GM18858 (cell line): ENCODE measurements at regions not wholly inside any gene's neighbourhood (a gene's known extent, or its start where the extent isn't known, plus 50 kb on each side); places are given as distances from the start of the nearest gene placed in this dataset.

Experiments
- ATAC-seq: cut with Tn5 transposase; IDR thresholded peaks from one replicate; pipeline ENCODE4 v1.9.1; 2021; ENCODE audit not compliant: unreplicated experiment

DNA sequence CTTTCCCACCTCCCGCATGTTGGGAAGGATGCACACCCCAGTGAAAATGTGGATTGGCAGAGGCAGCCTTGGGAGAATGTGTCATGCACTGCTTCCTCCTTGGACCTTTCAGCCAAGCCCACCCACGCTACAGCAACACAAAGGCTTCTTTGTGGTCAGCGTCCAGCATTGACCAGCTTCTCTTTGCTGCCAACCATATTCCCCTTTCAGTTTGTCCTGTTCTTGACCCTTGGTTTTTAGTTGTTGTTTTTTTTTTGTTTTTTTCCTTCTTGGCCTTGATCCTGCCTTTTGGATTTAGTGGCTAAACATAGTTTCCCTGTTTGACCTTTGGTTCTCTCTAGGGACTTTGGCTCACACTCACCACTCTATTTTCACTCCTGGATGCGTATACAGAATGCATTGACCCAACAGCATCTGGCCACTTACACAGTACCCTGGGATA is 573.6 kb downstream of the INSC start:
- ATAC-seq = no peak

DNA sequence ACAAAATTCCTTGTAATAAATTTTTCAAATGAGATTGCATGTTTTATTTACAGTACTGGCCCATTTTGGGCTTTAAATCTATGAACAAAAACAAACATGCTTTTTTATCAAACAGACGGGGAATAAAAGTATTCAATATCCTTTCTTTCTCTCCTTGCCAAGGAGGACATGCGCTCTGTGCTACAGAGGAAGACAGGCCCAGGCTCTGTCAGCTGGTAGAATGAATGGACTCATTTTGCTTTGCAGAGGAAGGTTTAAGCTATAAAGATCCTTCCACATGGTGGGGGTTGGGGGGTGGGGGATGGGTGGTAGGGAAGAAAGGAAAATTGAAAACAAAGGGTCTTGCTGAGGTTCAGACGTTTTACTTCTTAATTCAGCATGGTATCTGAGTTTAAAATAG is 575.6 kb downstream of the INSC start:
- ATAC-seq = no peak

DNA sequence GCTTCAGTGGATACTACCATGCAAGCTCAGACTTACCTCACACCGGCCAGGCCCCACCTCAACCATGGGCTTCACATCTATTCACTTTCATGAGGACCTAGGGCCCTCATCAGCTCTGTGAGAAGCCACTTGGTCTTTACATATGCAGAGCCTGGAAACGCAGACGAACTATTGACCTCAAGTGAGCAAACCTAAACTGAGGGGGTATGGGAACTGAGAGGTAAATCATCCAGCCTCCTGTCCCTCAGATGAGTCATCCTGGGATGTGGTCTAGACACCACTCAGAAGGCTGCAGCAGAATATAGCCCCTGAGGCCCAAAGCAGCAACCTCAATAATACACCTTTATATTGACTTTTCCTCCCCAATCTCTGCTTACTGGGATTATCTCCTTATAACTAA is 578.0 kb downstream of the INSC start:
- peak; percentile 65 for ATAC-seq

GRCh38 chr11:15695096-15695721 is 580.5 kb downstream of the INSC start:
- ATAC-seq = no peak

- ATAC-seq = no peak
Measured at GRCh38 chr11:15696069-15696468, 581.3 kb downstream of the INSC start.

- no peak for ATAC-seq
Measured at GRCh38 chr11:15697437-15698236, 582.9 kb downstream of the INSC start.

DNA sequence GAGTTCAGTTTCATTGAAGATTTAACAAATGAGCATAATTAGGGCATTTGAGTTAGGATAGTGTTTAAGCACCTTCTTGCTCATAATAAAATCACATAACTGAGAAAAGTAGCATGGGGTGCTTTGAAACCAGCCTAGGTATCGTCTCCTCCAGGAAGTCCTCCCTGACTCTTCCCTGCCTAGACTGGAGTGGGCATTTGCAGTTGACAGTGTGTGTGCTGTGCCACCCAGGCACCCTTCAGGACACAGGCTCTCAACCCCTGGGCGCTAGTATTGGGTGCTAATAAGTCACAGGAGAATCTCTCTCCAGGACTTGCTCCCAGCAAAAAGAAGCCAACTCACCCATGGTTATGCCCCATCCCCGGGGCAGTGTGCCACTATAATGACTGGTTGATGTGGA is 584.1 kb downstream of the INSC start:
- no peak for ATAC-seq

DNA sequence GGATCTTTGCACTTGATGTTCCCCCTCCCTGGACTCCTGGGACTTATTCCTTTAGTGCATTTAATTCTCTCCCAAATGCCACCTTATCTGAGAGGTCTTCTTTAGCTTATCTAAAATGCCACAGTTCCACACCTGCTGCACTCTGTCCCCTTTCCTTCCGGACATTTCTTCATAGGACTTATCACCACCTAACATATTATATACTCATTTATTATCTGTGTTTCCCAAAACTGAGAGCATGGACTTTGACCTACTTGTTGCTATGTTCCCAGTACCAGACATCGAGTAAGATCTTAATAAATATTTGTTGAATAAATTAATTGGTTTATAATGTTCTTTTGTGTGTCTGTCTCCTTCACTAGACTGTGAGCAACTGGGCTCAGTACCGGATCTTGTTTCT is 585.3 kb downstream of the INSC start:
- no peak for ATAC-seq

DNA sequence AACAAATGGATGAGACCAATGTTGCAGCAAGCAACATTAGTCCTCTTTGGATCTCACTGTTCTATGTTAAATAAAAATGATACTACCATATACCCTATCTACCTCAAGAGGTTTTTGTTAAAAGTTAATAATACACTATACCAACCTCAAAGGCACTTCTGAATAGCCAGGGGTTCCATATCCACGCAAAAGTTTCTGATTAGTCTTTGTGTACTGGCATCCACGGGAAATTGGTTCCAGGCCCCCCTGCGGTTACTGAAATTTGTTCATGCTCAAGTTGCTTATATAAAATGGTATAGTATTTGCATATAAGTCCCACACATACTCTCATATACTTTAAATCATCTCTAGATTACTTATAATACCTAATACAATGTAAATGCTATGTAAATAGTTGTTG is 585.7 kb downstream of the INSC start:
- ATAC-seq = no peak

GRCh38 chr11:15704064-15704463 is 589.3 kb downstream of the INSC start:
- ATAC-seq = no peak

DNA sequence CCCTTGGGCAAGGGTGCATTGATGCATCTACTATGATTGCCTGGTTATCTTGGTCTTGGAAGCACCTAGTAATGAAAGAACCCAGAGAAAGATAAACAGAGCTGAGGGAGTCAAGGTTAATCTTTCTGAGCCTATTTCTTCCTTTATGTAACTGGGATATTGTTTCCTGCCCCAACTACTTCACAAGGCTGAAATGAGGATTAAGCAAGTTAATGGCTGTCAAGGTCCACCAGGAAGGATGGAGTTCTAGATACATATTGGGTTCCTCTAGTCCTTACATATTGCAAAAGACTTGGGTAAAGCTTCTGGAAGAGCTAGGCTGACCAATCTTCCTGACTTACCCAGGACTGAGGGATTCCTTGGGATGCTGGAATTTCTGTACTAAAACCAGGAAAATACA is 589.8 kb downstream of the INSC start:
- ATAC-seq = no peak

DNA sequence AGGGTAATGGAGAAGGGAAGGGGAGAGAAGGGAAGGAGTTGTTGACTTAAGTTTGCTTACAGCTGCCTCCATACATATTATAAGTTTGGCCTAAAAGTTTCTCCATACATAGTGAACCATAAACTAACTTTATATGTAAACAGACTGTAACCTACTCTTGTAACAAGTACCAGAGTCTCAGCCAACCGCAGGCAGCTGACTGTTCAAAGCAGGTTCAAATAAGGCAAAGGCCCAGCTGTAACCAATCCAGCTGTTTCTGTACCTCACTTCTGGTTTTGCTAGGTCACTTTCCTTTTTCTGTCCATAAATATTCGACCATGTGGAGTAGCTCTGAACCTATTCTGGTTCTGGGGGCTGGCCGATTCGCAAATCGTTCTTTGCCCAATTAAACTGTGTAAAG is 591.2 kb downstream of the INSC start:
- ATAC-seq = no peak

DNA sequence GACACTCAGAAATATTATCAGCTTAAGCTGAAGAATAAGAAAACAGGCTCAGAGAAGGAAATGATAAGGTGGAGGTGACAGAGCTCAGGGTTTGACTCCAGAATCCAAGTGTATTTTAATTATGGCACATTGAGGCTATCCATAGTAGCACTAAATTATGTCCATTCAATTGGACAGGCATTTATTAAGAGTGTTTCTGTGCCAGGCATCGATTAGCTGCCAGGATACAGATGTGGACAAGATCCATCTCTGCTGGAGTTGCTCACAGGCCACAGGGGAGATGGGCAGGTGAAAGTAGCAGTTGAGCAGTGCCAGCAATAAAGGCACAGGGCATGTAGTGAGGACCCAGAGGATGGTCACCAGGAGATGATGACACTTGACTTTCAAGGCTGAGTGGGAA is 592.5 kb downstream of the INSC start:
- ATAC-seq = no peak

- ATAC-seq = no peak
Measured at GRCh38 chr11:15707971-15708370, 593.2 kb downstream of the INSC start.

DNA sequence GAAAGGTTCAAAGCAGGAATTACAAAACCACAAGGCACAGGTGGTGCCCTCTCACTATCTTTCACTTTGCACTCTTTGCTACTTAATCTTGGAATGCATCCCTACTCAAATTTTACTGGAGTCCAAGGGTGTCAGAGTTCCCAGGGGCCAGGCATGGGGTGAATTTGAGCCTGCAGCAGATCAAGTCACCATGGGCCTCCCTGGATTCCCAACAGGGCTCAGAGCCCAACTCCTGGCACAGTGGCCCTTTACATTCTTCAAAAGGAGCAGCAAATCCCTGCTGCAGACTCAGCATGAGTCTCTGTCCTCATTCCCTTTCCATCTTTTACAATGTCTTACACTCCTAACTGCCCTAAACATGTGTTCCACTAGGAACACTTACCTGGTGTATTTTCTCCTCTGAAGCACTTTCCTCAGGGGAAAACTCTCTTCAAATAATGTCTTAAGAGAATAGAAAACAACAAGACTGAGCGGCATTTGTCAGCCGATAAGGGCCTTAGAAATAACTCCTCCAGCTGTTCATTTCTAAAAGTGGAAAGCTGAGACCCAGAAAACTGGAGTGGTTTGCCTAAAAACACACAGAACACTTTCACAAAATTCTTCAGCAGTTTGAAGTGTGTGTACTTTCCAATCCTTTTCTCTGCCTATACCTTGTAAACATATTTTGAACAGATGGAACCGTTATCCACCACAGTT is 596.0 kb downstream of the INSC start:
- ATAC-seq = no peak

GRCh38 chr11:15711311-15711710 is 596.6 kb downstream of the INSC start:
- ATAC-seq = no peak

GRCh38 chr11:15714641-15715399 is 600.1 kb downstream of the INSC start:
- no peak for ATAC-seq

DNA sequence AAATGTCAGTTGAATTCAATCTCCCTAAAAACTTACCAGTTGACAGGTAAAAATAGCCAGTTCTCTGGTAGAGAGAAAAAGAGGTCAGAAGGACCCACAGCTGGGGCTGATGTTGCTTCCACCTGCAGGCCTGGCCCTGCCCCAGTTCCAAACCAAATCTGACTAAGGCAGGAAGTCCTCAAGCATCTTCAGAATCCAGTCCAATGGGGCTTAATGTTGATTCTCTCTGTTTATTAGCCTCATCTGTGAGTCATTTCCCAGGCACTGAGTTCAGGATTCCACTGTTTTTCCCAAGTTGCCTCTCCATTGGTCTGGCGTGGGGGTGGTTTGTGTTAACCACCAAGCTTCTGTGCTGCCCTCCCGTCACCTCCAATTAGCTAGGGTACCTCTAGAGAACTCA is 601.8 kb downstream of the INSC start:
- no peak for ATAC-seq

- no peak for ATAC-seq
Measured at GRCh38 chr11:15720460-15720859, 605.7 kb downstream of the INSC start.

- no peak for ATAC-seq
Measured at GRCh38 chr11:15723966-15724365, 609.2 kb downstream of the INSC start.

GRCh38 chr11:15724601-15725000 is 609.9 kb downstream of the INSC start:
- no peak for ATAC-seq
